Nucleus accumbens (tissue), 56 donors: ENCODE measurements at regions not wholly inside any gene's neighbourhood (a gene's known extent, or its start where the extent isn't known, plus 50 kb on each side); places are given as distances from the start of the nearest gene placed in this dataset.

Experiments
- DNase-seq, 56 donors: peaks; one replicate each; lab custom pipeline; 2025; lab: John Stamatoyannopoulos, UW

GRCh38 chr5:7329712-7330111 is 66.2 kb upstream of the ADCY2 start:
- no peak for DNase-seq

DNA sequence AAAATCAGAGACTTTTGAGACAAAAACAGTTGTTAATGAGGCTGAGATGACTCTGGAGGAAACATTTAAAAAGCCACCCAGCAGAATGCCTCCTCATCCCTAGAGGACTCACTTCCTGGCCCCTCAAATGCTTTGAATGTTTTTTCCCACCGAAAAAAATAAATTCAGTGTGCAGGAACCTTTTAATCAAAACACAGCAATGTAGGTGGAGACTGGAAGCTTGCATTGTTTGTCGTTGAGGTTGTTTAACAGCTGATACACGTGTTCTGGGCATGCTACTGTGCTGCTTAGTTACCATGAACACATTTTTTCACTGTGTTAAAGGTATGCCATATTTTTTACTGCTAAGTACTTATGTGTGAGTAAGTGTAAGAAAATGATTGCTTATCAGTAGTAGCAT is 65.7 kb upstream of the ADCY2 start:
- no peak for DNase-seq

DNA sequence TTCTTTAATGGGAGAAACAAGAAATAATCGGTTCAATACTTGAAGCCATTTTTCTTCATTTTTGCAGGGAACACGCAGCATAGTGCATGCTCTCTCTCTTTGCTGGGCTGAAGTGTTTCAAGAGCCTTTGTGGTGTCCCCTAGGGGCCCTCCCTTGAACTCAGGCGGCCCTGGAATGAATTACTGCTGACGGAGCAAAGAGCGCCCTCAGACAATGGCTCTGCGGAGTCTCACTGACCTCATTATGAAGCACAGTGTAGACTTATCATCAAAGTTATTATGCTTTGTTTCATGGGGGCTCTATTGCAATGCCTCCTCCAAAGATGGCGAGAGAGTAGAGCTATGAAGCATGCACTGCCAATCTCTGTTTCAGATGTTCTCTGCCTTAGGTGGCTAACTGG is 64.8 kb upstream of the ADCY2 start:
- no peak for DNase-seq
